ENCODE measurements at regions not wholly inside any gene's neighbourhood (a gene's known extent, or its start where the extent isn't known, plus 50 kb on each side); places are given as distances from the start of the nearest gene placed in this dataset.

- intact Hi-C loops (cut with DNase I) = no loop called here
- DNase-seq (ENCODE audit: missing footprints) = no peak
- no peak for ATAC-seq
Observed at GRCh38 chr13:63706751-63707150, 2291.1 kb upstream of the PCDH20 start.

GRCh38 chr13:63704521-63704920 is 2288.9 kb upstream of the PCDH20 start:
- intact Hi-C loops (cut with DNase I) = no loop called here
- ATAC-seq = no peak
- no peak for DNase-seq (ENCODE audit: missing footprints)

DNA sequence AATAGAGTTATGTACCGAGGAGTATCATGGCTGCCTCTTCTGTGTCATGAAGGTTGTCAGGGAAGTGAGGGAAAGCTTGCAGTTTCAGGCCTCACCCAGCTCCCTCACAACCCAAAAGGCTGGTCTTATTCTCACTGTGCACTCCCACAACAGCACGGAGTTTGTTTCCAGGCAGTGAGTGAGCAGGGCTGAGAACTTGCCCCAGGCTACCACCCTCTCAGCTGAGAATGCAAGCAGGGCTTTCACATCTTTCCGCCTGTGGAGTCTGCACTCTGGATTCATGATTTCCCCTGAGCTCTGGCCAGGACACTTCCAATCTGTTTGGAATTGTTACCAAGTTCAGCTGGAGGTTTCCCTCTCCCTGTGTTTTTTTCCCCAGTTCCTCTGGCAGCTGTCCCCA is 2284.7 kb upstream of the PCDH20 start:
- DNase-seq (ENCODE audit: missing footprints) = no peak
- intact Hi-C loops (cut with DNase I) = no loop called here
- no peak for ATAC-seq

- intact Hi-C loops (cut with DNase I) = no loop called here
- DNase-seq (ENCODE audit: missing footprints) = no peak
- ATAC-seq = no peak
Observed at GRCh38 chr13:63699948-63700347, 2284.3 kb upstream of the PCDH20 start.

- no peak for DNase-seq (ENCODE audit: missing footprints)
- ATAC-seq = no peak
- intact Hi-C loops (cut with DNase I) = no loop called here
Observed at GRCh38 chr13:63696055-63696454, 2280.4 kb upstream of the PCDH20 start.

GRCh38 chr13:63693696-63694095 is 2278.0 kb upstream of the PCDH20 start:
- DNase-seq (ENCODE audit: missing footprints) (no peak), ATAC-seq (no peak)
- intact Hi-C loops (cut with DNase I) = no loop called here

DNA sequence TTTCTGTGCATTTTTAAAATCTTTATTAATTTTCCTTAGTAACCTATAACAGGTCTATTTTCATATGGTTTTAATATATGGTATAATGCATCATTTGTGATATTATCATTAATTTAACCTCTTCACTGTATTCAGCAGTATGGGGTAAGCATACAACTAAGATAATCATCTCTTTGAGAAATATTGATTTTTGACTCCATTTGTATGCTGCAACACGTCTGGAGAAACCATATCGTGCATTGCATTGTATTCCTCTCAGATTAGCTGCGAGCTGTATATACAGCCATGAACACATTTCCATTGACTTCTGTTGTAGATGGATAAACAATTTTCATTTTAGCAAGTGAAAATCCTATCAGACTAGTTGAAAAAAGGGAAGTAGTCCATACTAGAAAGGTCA is 2275.8 kb upstream of the PCDH20 start:
- no peak for ATAC-seq
- DNase-seq (ENCODE audit: missing footprints) = no peak
- intact Hi-C loops (cut with DNase I) = no loop called here

DNA sequence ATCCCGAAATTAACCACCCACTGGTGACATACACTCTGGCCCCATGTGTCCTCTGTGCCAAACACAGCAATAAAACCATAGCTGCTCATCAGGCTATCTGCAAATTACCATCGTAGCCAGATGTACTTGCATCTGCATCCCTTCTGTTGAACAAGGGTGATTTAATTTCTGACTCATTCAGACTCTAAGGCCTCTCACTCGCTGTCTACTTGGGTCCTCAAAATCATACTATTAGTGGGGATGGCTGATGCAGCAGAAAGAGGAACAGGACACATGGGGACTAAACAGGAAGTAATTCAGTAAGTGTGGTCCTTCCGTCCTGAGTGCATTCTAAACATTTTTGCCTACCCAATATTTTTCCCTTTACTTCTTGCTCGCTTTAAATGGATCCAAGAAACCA is 2275.0 kb upstream of the PCDH20 start:
- ATAC-seq (no peak), DNase-seq (ENCODE audit: missing footprints) (no peak)
- intact Hi-C loops (cut with DNase I) = no loop called here

DNA sequence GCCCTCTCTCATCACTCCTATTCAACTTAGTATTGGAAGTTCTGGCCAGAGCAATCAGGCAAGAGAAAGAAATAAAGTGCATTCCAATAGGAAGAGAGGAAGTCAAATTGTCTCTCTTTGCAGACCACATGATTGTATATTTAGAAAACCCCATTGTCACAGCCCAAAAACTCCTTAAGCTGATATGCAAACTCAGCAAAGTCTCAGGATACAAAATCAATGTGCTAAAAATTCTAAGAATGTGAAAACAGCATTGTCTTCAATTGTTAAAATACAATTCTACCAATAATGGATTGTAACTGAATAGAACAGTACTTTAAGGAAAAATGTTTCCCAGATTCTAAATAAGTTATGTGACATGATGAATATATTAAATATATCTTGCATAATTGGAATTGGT is 2269.2 kb upstream of the PCDH20 start:
- intact Hi-C loops (cut with DNase I) = no loop called here
- ATAC-seq = no peak
- no peak for DNase-seq (ENCODE audit: missing footprints)

DNA sequence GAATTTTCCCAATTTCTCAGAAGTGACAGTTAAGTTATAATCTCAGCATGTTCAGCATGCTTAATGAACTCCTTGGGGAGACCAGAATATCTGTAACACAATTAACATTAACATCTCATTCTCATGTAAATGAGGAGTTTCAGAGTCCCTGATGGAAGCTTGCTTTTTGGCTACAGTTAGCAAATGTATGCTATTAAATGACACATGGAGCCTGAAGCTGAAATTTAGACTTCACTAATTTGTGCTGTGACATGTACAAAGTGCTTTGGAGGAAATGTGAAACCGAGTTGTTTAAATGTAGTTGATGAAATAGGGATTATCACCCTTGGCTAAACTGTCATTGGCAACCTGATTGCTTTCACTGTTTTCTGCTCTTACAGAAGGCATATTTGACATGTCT is 2265.1 kb upstream of the PCDH20 start:
- DNase-seq (ENCODE audit: missing footprints) (no peak), ATAC-seq (no peak)
- intact Hi-C loops (cut with DNase I) = no loop called here

DNA sequence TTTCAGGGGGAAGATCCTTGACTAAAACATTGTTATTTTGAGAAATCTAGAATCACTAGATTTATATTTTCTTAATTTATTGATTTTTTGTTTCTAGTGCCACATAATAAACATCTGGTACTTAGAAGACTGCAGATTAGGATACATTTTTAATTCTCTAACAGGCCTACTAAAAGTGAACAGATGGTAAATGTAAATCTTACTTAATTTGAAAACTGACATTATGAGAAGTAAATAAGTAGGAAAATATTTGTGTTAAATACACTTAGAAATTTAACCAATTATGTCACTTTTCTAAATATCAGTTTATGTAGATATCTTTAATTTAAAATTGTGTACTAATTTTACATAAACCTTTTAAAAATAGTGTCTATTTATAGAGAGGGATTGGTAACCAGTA is 2255.6 kb upstream of the PCDH20 start:
- intact Hi-C loops (cut with DNase I) = no loop called here
- no peak for ATAC-seq
- DNase-seq (ENCODE audit: missing footprints) = no peak

DNA sequence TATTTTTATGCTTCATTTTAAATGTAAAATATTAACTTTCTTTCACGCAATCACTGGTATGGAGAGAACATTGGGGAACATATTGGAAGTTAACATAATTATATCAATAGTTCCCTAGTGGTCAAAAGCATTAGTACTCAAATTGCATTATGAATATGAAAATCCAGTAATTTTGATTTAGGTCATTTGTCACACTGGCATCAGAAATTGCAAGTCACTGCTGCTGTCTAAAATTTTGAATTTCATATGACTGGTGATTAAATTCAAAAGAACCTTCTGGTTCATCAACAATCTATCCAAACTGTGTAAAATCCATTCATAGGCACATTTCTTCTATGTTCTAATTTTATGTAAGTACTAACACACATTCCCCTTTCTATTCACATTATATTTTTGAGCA is 2235.7 kb upstream of the PCDH20 start:
- DNase-seq (ENCODE audit: missing footprints) (no peak), ATAC-seq (no peak)
- intact Hi-C loops (cut with DNase I) = no loop called here

DNA sequence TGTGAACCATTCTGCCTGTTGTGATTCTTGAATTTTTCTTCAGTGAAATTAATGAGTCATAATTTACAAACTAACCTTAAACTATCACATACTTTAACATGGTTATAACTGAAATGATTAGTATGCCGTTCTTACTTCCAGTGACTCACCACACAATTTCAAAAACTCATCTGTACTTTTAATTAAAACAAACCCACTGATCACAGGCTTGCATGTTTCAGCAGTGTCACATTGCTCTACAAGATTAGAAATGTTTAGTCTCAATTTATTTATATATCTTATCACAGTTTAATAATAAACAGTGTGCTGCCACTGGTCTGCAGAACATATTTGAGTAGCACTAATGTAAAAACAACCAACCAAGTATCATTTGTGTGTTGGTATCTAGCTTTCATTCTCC is 2227.9 kb upstream of the PCDH20 start:
- intact Hi-C loops (cut with DNase I) = no loop called here
- ATAC-seq = no peak
- DNase-seq (ENCODE audit: missing footprints) = no peak

GRCh38 chr13:63636316-63636993 is 2220.8 kb upstream of the PCDH20 start:
- intact Hi-C loops (cut with DNase I) = no loop called here
- ATAC-seq (no peak), DNase-seq (ENCODE audit: missing footprints) (no peak)

DNA sequence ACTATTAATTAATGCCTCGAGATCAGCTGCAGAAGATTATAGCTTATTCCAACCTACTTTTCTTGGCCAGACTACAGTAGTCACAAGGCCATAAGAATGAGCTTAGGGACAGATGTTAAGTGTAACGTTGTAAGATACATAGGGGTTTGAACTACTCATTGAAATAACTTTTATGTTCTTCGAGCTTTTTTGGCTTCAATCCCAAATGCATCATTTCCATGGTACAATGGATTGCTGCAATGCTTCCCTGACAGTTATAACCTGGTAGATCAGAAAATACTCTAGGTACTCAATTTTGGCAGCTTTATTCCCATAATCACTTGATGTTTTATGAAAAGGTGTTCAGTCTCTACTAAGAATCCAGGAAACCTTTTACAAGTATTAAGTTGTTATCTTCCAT is 2216.7 kb upstream of the PCDH20 start:
- no peak for DNase-seq (ENCODE audit: missing footprints)
- no peak for ATAC-seq
- intact Hi-C loops (cut with DNase I) = no loop called here

DNA sequence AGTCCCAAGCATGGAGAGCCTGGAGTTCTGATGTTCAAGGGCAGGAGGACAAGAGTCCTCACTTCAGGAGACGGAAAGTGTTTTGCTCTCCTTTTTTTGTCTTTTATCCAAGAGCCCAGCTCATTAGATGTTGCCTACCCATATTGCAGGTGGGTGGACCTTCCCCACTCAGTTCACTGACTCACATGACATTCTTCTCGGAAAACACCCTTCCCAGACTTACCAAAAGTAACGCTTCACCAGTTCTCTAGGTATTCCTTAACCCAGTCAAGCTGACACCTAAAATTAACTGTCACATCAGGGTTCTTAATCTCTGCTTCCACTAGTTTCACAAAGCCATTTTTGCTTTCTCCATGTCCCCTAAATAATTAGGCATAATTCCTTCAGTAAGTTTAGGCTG is 2215.4 kb upstream of the PCDH20 start:
- DNase-seq (ENCODE audit: missing footprints) (no peak), ATAC-seq (no peak)
- intact Hi-C loops (cut with DNase I) = no loop called here

DNA sequence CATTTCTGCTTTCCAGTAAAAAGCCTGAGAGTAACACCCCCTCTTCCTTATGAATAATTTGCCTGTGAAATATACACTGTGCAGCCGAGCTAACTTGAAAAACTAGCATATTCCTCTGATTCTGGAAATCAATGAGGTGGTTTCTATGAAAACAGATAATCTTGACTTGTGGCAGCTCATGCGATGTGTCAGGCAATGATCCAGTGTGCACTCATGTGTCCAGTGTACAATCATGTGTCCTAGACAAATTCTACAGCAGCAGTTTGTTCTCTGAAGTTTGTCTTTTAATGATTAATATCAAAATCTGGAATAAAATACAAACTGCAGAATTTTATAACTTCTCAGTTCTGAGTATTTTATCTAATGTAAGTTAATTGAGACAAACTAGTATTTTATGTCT is 2213.9 kb upstream of the PCDH20 start:
- DNase-seq (ENCODE audit: missing footprints) (no peak), ATAC-seq (no peak)
- intact Hi-C loops (cut with DNase I) = no loop called here

DNA sequence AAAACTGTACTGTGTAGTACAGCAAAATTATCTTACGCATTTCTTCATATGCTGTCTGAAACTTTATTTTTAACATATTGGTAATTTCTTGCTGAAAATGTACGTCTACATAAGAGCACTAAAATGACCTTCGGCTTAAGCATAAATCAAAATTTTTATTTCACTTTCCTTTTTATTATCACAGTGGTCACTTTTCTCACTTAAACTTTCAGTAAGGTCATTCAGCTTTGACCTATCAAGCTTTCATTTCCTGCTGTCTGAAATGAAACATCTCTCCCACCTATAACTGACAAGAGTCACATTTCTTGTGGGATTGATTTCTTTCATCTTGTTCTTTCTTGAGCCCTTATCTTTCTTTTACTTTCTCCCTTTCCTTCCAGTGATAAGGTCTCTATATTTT is 2212.7 kb upstream of the PCDH20 start:
- no peak for DNase-seq (ENCODE audit: missing footprints)
- no peak for ATAC-seq
- intact Hi-C loops (cut with DNase I) = no loop called here

- ATAC-seq (no peak), DNase-seq (ENCODE audit: missing footprints) (no peak)
- intact Hi-C loops (cut with DNase I) = no loop called here
Observed at GRCh38 chr13:63625869-63626268, 2210.2 kb upstream of the PCDH20 start.

DNA sequence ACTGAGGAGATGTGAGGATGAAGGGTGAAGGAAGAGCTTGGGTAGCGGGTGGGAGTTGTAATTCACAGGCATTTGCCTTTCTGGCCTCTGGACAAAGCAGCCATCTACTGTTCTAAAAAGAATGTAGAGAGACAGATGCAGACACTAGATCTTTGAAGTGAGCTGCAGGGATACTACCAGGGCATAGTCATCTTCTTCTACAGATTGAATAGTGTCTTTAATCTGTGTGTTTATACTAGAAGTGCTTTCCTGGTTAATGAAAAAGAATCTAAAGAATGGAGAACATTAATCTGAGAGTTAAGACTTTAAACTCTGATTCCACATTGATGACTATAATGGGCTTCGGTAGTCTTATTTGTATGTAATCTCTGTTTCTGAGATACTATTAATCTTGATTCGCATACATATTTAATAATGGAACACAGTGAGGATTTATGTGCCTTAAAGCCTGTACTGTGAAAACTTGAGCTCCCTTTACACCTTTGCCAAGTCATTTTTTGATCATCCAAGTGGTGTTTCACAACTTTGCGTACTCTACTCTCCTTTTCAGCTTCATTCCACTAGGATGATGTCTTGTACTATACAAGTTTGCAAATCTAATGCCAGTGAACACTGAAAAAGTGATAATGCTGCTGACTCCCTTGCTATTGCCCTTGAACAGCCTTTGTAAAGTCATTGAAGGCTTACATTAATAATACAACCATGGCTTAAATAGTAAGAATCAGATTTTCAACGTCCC is 2199.4 kb upstream of the PCDH20 start:
- DNase-seq (ENCODE audit: missing footprints) = no peak
- ATAC-seq = no peak
- intact Hi-C loops (cut with DNase I) = no loop called here

- DNase-seq (ENCODE audit: missing footprints) = no peak
- intact Hi-C loops (cut with DNase I) = no loop called here
- ATAC-seq = no peak
Observed at GRCh38 chr13:63607153-63607552, 2191.5 kb upstream of the PCDH20 start.

Data from Right ventricle myocardium inferior (tissue), 1 donor.